ENCODE measurements at regions not wholly inside any gene's neighbourhood (a gene's known extent, or its start where the extent isn't known, plus 50 kb on each side); places are given as distances from the start of the nearest gene placed in this dataset.

GRCh38 chr15:96538491-96538890 lies 208.0 kb downstream of the NR2F2 start:
- no peak overlapping the region for H3K27ac ChIP-seq
- DNase-seq (ENCODE audit: low read depth in 1 of 2, low spot score in 1 of 2) = no peak
- H3K9me3 ChIP-seq (ENCODE audit: low read depth) = no peaks in the 10 kb centered on the region
- no peaks in the 10 kb centered on the region for H3K36me3 ChIP-seq
- H3K4me1 ChIP-seq (ENCODE audit: low read depth) = no peaks in the 10 kb centered on the region
- H3K27me3 ChIP-seq = no peaks in the 10 kb centered on the region
- H3K4me3 ChIP-seq = no peak overlapping the region
- TF ChIP-seq CTCF (IDR thresholded peaks at IDR 0.05; ENCODE audit: low read depth, low read length) = no peak

- no peak overlapping the region for H3K27ac ChIP-seq
- DNase-seq (ENCODE audit: low read depth in 1 of 2, low spot score in 1 of 2) = no peak
- TF ChIP-seq CTCF (IDR thresholded peaks at IDR 0.05; ENCODE audit: low read depth, low read length) = no peak
- H3K9me3 ChIP-seq (ENCODE audit: low read depth) = no peaks in the 10 kb centered on the region
- no peaks in the 10 kb centered on the region for H3K36me3 ChIP-seq
- no peaks in the 10 kb centered on the region for H3K4me1 ChIP-seq (ENCODE audit: low read depth)
- H3K4me3 ChIP-seq = no peak overlapping the region
- no peaks in the 10 kb centered on the region for H3K27me3 ChIP-seq
These were observed 209.8 kb downstream of the NR2F2 start for GRCh38 chr15:96540283-96540682.

GRCh38 chr15:96542130-96542770 lies 211.8 kb downstream of the NR2F2 start:
- no peaks in the 10 kb centered on the region for H3K4me1 ChIP-seq (ENCODE audit: low read depth)
- H3K4me3 ChIP-seq = no peak overlapping the region
- no peaks in the 10 kb centered on the region for H3K27me3 ChIP-seq
- H3K9me3 ChIP-seq (ENCODE audit: low read depth) = peaks cover 3% of the 10 kb centered on the region
- DNase-seq (ENCODE audit: low read depth in 1 of 2, low spot score in 1 of 2) = no peak
- H3K36me3 ChIP-seq = no peaks in the 10 kb centered on the region
- no peak for TF ChIP-seq CTCF (IDR thresholded peaks at IDR 0.05; ENCODE audit: low read depth, low read length)
- H3K27ac ChIP-seq = no peak overlapping the region

GRCh38 chr15:96544162-96544756 lies 213.8 kb downstream of the NR2F2 start:
- TF ChIP-seq CTCF (IDR thresholded peaks at IDR 0.05; ENCODE audit: low read depth, low read length) = no peak
- no peak overlapping the region for H3K4me3 ChIP-seq
- H3K9me3 ChIP-seq (ENCODE audit: low read depth) = peaks cover 3% of the 10 kb centered on the region
- DNase-seq (ENCODE audit: low read depth in 1 of 2, low spot score in 1 of 2) = no peak
- H3K27me3 ChIP-seq = no peaks in the 10 kb centered on the region
- H3K4me1 ChIP-seq (ENCODE audit: low read depth) = peaks cover 5% of the 10 kb centered on the region
- H3K36me3 ChIP-seq = no peaks in the 10 kb centered on the region
- H3K27ac ChIP-seq = no peak overlapping the region

- Histone ChIP-seq H3K27ac (no peak overlapping the region), H3K36me3 (no peaks in the 10 kb centered on the region), H3K27me3 (no peaks in the 10 kb centered on the region), H3K4me3 (no peak overlapping the region), H3K9me3 (ENCODE audit: low read depth) (peaks cover 3% of the 10 kb centered on the region), H3K4me1 (ENCODE audit: low read depth) (peaks cover 5% of the 10 kb centered on the region)
- no peak for DNase-seq (ENCODE audit: low read depth in 1 of 2, low spot score in 1 of 2)
- TF ChIP-seq CTCF (IDR thresholded peaks at IDR 0.05; ENCODE audit: low read depth, low read length) = no peak
These were observed 218.6 kb downstream of the NR2F2 start for GRCh38 chr15:96549136-96549535.
